Ramos (cell line): ENCODE measurements at regions not wholly inside any gene's neighbourhood (a gene's known extent, or its start where the extent isn't known, plus 50 kb on each side); places are given as distances from the start of the nearest gene placed in this dataset.

Source experiments
- in situ Hi-C: fragments of 300-500 bp; cut with MboI; formaldehyde crosslinking; loops from one replicate; pipeline ENCODE4 v1.14.3; 2022; ENCODE audit warnings: low sequenced_read_pairs; ENCODE audit not compliant: unreplicated experiment

GRCh38 chr19:28502879-28503734, 709.8 kb downstream of the UQCRFS1 start:
- in situ Hi-C loops = no loop called here

GRCh38 chr19:28501976-28502375, 711.0 kb downstream of the UQCRFS1 start:
- in situ Hi-C loops = no loop called here

GRCh38 chr19:28500982-28501630, 711.8 kb downstream of the UQCRFS1 start:
- in situ Hi-C loops = no loop called here

- in situ Hi-C loops = no loop called here
These were observed 712.7 kb downstream of the UQCRFS1 start for GRCh38 chr19:28500296-28500695.

- in situ Hi-C loops = no loop called here
These were observed 714.5 kb downstream of the UQCRFS1 start for GRCh38 chr19:28498404-28498976.

GRCh38 chr19:28497887-28498286, 715.1 kb downstream of the UQCRFS1 start:
- in situ Hi-C loops = no loop called here

GRCh38 chr19:28497137-28497536, 715.8 kb downstream of the UQCRFS1 start:
- in situ Hi-C loops = no loop called here

GRCh38 chr19:28495046-28495445, 717.9 kb downstream of the UQCRFS1 start:
- in situ Hi-C loops = no loop called here

GRCh38 chr19:28494461-28494860, 718.5 kb downstream of the UQCRFS1 start:
- in situ Hi-C loops = no loop called here

GRCh38 chr19:28493884-28494283, 719.1 kb downstream of the UQCRFS1 start:
- in situ Hi-C loops = no loop called here

GRCh38 chr19:28492621-28493020, 720.3 kb downstream of the UQCRFS1 start:
- in situ Hi-C loops = no loop called here

- in situ Hi-C loops = no loop called here
These were observed 720.8 kb downstream of the UQCRFS1 start for GRCh38 chr19:28492201-28492600.

GRCh38 chr19:28489776-28490175, 723.2 kb downstream of the UQCRFS1 start:
- in situ Hi-C loops = no loop called here

- in situ Hi-C loops = no loop called here
These were observed 723.8 kb downstream of the UQCRFS1 start for GRCh38 chr19:28489126-28489660.

GRCh38 chr19:28487999-28488398, 725.0 kb downstream of the UQCRFS1 start:
- in situ Hi-C loops = no loop called here

GRCh38 chr19:28486926-28487325, 726.0 kb downstream of the UQCRFS1 start:
- in situ Hi-C loops = no loop called here

- in situ Hi-C loops = no loop called here
These were observed 726.5 kb downstream of the UQCRFS1 start for GRCh38 chr19:28486473-28486872.

GRCh38 chr19:28485292-28485691, 727.7 kb downstream of the UQCRFS1 start:
- in situ Hi-C loops = no loop called here

- in situ Hi-C loops = no loop called here
These were observed 729.8 kb downstream of the UQCRFS1 start for GRCh38 chr19:28483197-28483596.

GRCh38 chr19:28482221-28482620, 730.7 kb downstream of the UQCRFS1 start:
- in situ Hi-C loops = no loop called here

GRCh38 chr19:28481674-28482073, 731.3 kb downstream of the UQCRFS1 start:
- in situ Hi-C loops = no loop called here
